HG02840 (cell line): ENCODE measurements at regions not wholly inside any gene's neighbourhood (a gene's known extent, or its start where the extent isn't known, plus 50 kb on each side); places are given as distances from the start of the nearest gene placed in this dataset.

Experiments
- ATAC-seq: cut with Tn5 transposase; IDR thresholded peaks from one replicate; pipeline ENCODE4 v1.9.1; 2021; ENCODE audit warnings: mild to moderate bottlenecking, moderate library complexity, moderate number of reproducible peaks; ENCODE audit not compliant: unreplicated experiment, low FRiP score

GRCh38 chr13:43983373-43983772, 103.7 kb downstream of the LACC1 start:
- ATAC-seq = no peak

GRCh38 chr13:43984292-43984691, 104.6 kb downstream of the LACC1 start:
- no peak for ATAC-seq

- no peak for ATAC-seq
Measured at GRCh38 chr13:43985422-43986072, 105.8 kb downstream of the LACC1 start.

- no peak for ATAC-seq
Measured at GRCh38 chr13:43986421-43986981, 106.8 kb downstream of the LACC1 start.

GRCh38 chr13:43988302-43988701, 108.6 kb downstream of the LACC1 start:
- ATAC-seq = no peak

- no peak for ATAC-seq
Measured at GRCh38 chr13:43990021-43990420, 110.3 kb downstream of the LACC1 start.

- ATAC-seq = no peak
Measured at GRCh38 chr13:43990829-43991228, 111.1 kb downstream of the LACC1 start.

- no peak for ATAC-seq
Measured at GRCh38 chr13:43991773-43992201, 112.1 kb downstream of the LACC1 start.

- no peak for ATAC-seq
Measured at GRCh38 chr13:43992211-43992610, 112.5 kb downstream of the LACC1 start.

- ATAC-seq = no peak
Measured at GRCh38 chr13:43994999-43995859, 115.5 kb downstream of the LACC1 start.

- no peak for ATAC-seq
Measured at GRCh38 chr13:43996221-43996620, 116.5 kb downstream of the LACC1 start.

GRCh38 chr13:44003481-44003880, 123.8 kb downstream of the LACC1 start:
- ATAC-seq = no peak

GRCh38 chr13:44004878-44005277, 125.2 kb downstream of the LACC1 start:
- ATAC-seq = no peak

- no peak for ATAC-seq
Measured at GRCh38 chr13:44007451-44007850, 127.7 kb downstream of the LACC1 start.

- ATAC-seq = no peak
Measured at GRCh38 chr13:44011036-44011435, 131.3 kb downstream of the LACC1 start.

GRCh38 chr13:44012910-44013757, 133.4 kb downstream of the LACC1 start:
- no peak for ATAC-seq

GRCh38 chr13:44013758-44014291, 134.1 kb downstream of the LACC1 start:
- no peak for ATAC-seq

GRCh38 chr13:44014501-44014900, 134.8 kb downstream of the LACC1 start:
- ATAC-seq = no peak

GRCh38 chr13:44015118-44015517, 135.4 kb downstream of the LACC1 start:
- no peak for ATAC-seq

GRCh38 chr13:44015811-44016210, 136.1 kb downstream of the LACC1 start:
- ATAC-seq = no peak
